Central memory CD4-positive, alpha-beta T cell (primary cell): ENCODE measurements at regions not wholly inside any gene's neighbourhood (a gene's known extent, or its start where the extent isn't known, plus 50 kb on each side); places are given as distances from the start of the nearest gene placed in this dataset.
"Not testable (repeated sequence)": the region's sequence is repeated elsewhere in the genome, so short reads cannot be mapped to it uniquely, and the experiment has no call there.

ENCODE experiments used
- DNase-seq: peaks from one replicate; pipeline ENCODE4 v3.0.0; 2022

DNA sequence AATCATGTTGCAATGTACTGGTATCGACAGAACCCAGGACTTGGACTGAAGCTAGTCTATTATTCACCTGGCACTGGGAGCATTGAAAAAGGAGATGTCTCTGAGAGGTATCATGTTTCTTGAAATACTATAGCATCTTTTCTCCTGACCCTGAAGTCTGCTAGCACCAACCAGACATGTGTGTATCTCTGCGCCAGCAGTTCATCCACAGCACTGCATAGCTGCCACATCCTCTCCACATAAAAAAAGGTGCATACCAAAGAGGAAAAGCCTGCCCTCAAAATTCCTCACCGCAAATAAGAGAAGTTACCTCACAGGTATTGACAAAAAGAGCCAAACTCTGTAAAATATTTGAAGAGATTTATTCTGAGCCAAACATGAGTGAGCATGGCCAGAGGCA lies 99.5 kb upstream of the PRSS3 start:
- DNase-seq = no peak

DNA sequence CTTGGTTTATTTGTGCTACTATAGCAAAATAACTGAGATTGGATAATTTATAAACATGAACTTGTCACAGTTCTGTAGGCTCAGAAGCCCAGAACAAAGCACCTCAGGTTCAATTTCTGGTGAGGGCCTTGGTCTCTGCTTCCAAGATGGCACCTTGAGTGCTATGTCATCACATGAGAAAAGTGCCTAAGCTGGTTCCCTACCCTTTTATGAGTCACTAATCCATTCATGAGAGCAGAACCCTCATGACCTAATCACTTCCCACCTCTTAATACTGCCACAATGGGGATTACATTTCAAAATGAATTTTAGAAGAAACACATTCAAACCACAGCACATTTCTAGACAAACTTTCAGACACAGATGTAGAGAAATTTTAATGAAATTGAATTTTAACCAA lies 98.2 kb upstream of the PRSS3 start:
- DNase-seq = no peak

DNA sequence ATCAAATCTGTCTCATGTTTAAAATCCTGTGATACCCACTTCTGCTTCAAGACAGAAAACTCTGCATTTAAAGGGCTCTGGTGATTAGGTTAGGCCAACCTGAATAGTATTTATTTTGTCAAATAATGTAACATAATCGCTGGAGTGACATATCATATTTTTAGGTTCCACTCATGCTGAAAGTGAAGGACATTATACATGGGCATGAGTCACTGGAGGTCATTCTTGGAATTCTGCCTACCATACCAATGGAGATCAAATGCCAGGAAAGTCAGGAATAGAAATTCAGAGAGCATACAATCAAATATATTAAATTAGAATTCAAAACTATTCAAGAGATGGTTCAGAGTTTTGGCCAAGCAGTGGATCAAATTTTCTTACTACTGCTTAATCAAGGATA lies 97.1 kb upstream of the PRSS3 start:
- no peak for DNase-seq

DNA sequence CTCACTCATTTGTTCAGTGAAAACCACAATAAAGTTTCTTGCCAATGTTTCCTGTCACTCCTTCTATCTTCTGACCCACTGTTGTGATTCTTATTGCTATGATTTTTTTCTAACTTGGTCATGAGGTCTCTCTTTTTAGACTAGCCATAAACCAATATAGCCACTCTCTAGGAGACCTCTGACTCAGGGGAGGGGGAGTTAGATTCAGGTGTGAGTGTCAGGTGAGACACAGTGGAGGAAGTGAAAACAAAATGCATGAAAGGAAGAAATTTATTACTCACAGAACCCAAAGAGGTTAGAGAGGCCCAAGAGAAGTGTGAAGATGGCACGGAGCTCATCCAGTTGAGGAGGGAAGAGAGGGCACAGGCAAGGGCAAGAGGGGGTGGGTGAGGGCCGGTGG lies 94.4 kb upstream of the PRSS3 start:
- DNase-seq = not testable (repeated sequence)

DNA sequence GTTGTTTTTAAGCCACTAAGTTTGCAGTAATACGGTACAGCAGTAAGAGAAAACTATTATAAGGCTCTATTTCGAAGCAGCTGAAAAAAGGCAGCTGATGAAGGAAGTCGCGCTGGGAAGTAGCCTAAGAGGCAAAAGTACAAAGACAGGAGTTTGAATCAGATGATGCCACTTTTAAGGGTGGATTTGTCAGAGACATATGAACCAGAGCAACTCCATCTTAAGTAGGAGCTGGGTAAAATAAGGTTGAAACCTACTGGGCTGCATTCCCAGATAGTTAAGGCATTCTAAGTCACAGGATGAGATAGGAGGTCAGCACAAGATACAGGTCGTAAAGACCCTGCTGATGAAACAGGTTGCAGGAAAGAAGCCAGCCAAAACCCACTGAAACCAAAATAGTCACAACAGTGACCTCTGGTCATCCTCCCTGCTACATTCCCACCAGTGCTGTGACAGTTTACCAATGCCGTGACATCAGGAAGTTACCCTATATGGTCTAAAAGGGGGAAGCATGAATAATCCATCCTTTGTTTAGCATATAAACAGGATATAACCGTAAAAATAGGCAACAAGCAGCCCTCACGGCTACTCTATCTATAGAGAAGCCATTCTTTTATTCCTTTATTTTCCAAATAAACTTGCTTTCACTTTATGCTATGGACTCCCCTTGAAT lies 91.8 kb upstream of the PRSS3 start:
- DNase-seq = no peak

DNA sequence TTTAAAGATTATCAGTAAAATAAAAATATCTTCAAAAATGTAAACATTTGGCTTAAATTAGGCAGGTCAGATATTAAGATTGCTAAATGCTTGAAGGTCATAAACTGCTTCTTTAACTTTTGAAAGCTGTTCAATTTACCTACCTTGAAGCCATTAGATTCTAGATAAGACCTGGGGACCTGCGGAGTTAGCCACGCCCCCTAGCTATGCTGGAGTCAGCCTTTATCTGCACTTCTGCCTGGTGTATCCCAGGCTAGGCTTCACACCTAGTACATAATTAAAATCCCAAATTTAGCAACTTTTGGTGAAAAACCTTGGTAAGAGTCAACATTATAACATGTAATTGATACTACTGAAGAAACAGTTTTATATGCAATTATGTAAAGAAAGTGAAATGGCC lies 89.9 kb upstream of the PRSS3 start:
- not testable (repeated sequence) for DNase-seq

DNA sequence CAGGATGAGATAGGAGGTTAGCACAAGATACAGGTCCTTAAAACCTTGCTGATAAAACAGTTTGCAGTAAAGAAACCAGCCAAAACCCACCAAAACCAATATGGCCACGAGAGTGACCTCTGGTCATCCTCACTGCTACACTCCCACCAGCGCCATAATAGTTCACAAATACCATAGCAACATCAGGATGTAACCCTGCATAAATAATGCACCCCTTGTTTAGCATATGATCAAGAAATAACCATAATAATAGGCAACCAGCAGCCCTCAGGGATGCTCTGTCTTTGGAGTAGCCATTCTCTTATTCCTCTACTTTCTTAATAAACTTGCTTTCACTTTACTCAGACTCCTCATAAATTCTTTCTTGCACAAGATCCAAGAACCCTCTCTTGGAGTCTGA lies 86.9 kb upstream of the PRSS3 start:
- no peak for DNase-seq

DNA sequence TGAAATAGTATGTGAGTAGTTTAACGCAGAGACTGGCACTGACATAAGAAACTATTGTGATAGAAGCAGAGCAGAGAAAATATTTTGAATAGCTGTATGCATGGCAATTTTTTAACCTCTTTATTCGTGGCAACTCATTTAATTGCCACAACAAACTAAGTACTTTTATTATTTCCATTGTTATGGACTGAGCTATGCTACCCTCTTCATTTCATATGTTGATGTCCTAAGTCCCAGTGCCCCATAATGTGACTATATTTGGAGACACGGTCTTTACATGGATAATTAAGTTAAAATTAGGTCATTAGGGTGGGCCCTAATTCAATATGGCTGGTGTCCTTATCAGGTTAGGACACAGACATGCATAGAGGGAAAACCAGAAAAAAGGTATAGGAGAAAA lies 86.1 kb upstream of the PRSS3 start:
- DNase-seq = no peak

DNA sequence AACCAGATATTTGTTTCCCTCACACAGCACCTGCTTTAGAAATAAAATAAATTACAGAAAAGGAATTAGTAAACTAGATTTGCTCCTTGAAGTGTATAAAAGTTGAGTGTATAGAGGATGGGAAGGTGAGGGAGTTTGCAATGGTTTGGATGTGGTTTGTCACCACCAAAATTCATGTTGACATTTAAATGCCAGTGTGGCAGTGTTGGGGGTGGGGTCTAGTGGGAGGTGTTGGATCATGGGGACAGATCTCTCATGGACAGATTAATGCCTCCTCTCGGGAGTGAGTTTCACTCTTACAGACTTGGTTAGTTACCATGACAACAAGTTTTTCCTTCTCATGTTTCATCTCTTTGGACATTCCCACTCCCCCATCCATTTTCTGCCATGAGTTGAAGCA lies 83.9 kb upstream of the PRSS3 start:
- not testable (repeated sequence) for DNase-seq

DNA sequence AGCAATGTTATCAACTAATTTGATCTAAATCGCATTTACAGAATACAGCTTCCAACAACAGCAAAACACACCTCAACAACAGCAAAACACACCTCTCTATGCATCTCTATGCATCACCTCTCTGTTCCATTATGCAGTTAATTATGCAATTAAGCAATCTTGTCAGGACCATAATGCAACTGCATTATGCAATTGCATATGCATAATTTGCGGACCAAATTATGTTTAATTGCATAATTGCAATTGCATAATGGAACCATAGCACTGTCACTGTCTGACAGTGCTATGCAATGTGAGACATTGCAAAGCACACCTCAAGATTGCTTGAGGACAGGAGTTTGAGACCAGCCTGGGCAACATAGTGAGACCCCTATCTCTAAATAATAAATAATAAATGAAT lies 80.4 kb upstream of the PRSS3 start:
- no peak for DNase-seq

DNA sequence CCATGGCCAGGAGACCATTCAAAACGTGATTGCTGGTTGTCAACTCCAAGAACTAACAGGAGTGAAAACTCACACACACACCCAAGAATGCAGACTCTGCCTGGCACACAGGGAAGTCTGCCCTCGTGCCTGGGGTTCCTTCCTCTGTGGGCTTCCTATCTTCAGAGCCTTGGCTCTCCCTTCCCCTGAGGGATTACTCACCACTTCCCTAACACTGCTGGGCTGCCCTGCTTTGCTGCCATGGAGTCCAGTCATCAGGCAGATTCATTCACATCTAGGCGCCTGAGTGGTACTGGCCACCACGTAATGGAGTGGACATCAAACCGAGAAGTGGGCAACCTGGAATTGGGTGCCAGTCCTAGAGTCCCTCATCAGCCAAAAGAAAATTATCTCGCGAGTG lies 76.4 kb upstream of the PRSS3 start:
- DNase-seq = no peak

DNA sequence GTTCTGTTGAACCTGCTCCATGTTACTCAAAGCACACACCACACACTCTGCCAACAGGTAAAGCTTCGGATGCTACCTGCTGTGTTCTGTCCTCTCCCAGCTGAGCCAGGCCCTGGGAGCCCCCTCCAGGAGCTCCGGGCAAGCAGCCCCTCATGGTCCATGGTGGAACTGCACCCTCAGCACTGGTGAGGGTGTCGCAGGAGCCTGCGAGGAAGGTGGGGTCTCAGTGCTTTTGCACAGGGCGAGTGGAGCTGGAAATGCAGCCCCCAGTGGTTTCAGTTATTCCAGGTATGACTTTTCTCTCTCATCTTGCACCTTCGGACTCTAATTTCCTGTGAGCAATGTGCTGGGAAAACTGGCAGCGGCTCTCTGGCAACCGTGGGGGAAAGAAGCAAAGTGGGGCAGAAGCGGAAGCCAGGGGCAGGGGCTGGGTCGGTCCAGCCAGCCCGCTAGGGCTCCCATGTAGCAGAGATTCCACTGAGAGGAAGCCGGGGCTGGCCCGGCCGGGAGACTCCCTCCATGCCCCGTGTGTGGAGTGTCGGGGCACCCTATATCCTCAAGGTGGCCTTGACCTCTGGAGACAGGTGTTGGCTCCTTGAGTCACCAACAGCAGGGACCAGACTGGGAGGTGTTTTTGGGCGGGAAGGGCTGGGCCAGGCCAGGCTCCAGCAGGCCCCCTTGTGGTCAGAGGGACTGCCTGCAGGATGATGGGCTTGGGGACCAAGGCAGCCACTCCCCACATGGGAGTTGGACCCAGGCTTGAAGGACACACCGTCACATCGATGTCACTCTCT lies 75.6 kb upstream of the PRSS3 start:
- peak; percentile 6 for DNase-seq

DNA sequence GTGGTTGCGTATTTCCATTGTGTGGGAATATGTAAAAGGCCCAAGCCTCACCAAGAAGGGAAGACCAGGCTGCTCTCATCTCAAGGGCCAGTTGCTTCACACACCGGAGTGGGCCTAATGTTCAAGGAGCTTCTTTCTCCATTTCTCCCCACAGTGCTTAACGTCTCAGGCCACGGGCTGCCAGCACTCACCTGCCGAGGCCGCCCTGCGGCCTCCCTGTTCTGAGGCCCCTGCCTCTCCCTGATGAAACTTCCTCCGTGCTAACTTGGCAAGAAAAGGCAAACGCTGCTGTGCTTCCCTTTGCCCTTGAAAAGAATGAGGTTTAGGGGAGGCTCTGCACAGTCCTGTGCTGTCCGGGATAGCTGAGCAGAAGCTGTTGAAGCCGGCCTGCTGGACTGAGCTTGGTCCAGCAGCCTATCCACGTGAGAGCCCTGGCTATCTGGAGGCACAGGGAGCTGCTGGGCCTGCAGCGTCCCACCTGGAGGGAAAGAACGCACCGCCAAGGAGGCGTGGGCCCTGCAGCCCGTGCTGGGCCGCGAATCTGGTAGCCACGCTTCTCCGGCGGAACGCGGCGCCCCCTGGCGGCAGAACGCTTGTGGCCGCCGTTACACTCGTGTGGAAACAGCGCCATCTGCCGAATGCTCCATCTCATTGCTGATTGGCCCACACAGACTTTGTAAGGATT lies 73.5 kb upstream of the PRSS3 start:
- peak; percentile 80 for DNase-seq

DNA sequence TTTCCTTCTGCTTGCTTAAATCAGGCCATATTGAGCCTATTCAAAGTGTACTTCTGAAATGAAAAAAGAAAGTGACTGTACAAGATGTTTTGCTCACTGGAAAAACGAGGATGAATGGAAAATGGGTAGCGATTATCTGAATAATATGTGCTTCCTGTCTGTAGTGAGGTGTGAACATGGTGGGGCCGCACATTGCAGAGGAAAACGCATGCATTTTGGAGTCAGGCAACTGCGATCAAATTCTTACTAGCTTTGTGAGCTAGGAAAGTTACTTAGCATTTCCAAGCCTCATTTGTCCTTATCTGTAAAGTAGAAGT lies 73.0 kb upstream of the PRSS3 start:
- no peak for DNase-seq

DNA sequence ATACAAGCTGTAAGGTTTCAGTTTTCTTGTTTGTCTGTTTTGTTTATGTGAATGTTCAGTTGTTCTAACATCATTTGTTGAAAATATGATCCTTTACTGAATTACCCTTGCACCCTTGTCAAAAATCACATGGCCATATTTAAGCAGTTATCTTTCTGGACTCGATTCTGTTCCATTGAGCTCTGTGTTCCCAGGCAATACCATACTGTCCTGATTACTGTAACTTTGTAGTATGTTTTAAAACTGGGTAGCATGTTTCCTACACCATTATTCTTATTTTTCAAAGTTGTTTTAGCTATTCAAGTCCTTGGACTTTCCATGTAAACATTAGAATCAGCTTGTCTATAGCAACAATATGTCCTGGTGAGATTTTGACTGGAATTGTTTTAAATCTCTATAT lies 66.7 kb upstream of the PRSS3 start:
- no peak for DNase-seq

DNA sequence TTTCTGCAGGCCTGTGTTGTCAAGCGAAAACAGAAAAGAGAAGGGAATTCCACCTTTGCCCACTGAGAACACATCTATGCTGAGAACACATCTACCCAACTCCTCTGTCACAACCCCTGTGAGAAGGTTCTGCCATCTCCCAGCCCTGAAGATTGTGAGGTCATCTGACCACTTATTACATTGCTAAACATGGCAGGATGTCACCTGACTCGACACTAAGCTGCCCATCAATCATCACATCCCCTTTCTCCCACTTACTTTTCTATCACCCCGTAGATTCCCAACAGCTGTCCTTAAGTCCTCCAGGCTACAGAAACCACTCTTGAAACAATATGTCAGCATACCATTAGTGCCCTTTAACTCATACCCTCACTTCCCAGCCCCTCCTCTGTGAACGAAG lies 64.2 kb upstream of the PRSS3 start:
- DNase-seq = no peak

DNA sequence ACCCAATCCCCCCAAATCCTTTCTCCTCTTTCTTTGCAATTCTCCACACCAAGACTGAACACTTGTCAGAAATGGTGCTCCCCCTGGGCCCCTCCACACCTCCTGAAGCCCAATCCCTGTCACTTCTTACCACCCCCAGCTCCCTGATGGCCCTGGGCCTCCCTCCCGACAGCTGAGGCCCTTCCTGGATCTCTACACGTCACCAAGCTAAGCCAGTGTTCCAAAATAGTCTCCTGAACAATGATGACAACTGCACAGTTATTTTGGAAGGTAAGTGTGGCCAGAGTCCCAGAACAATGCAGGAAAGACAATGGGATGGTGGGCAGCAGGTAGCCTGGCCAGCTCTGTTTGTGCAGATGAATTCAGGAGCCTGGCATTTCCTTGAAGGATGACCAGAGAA lies 63.7 kb upstream of the PRSS3 start:
- no peak for DNase-seq

DNA sequence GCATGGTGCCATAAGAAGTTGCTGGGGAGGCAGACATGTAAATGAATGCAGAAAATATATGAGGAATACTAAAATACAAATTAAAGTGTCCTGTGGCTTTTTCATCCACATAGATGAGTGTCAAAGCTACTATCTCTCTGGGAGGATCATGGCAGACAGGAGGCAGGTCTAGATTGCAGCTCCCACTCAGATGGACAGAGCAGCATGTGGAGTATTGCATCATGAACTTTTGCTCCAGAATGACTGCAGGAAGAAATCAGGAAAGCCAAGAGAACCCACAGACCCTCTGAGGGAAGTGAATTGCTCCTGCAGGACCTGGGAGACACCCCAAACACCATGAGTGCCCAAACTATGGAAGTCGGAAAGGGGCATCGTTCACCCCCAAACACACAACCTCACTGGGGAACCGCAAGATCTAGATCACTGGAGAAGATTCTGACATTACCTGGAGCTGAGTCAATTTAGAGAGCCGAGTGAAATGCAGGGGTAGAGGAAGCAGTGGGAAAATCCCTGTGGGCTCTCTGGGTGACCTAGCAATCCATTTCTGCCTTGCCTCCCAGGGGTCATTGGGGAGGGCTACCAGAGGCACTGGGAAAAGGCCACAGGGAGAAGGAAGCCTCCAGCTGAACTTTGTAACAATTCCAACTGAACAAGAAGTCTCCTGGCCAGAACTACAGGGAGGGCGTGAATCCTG lies 61.0 kb upstream of the PRSS3 start:
- not testable (repeated sequence) for DNase-seq

DNA sequence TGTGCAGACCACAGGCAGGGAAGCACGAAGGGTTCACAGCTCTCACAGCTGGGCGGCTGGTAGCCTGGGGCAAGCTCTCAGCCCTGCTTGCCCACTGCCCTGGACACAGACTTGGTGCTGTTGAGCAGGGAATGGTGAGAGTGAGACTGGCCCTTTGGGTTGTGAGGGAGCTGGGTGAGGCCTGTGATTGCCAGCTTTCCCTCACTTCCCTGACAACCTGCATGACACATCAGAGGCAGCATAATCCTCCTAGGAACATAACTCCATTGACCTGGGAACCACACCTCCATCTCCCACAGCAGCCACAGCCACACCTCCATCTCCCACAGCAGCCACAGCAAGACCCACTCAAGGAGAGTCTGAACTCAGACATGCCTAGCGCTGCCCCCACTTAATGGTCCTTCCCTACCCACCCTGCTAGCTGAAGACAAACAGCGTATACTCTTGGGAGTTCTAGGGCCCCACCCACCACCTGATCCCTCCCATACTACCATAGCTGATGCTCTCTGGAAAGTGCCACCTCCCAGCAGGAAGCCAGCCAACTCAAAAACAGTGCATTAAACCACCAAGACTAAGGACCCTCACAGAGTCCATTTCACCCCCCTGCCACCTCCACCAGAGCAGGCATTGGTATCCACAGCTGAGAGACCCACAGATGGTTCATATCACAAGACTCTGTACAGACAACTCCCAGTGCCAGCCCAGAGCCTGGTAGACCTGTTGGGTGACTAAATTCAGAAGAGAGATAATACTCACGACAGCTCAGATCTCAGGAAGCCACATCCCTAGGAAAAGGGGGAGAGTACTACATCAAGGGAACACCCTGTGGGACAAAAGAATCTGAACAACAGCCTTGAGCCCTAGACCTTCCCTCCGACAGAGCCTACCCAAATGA lies 60.2 kb upstream of the PRSS3 start:
- not testable (repeated sequence) for DNase-seq

DNA sequence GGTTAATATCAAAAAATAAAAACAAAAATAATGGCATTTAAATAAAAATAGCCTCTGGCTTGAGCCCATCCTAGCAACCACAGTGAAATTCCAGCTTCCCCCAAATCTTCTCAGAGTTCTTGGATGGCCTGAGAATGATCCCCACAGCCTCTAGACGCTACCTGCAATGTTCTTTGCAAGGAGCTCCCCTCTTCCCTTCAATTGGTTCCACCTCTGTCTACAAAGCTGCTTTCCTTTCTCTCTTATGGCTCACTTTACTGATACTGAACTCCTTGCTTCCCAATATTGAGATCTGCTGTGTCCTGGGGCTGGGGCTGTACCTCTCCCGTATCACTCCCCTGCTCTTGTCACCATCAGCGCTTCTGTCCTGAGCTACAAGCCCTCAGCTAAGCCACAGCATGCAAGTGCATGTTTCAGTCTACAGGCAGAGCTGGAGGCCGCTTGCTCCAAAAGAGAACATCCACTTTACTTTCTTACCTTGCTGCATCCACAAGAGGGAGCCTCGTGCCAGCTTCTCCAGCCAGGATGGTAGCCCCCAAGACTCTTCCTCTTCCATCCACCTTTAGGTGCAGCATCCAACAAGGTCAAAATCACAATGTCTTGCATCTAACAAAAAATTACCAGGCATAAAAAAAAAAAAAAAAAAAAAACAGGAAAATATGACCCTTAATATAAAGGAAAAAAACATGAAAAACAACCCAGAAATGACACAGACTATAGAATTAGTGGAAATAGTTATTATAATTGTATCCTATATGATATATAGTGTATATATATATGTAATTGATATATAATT lies 57.4 kb upstream of the PRSS3 start:
- no peak for DNase-seq

DNA sequence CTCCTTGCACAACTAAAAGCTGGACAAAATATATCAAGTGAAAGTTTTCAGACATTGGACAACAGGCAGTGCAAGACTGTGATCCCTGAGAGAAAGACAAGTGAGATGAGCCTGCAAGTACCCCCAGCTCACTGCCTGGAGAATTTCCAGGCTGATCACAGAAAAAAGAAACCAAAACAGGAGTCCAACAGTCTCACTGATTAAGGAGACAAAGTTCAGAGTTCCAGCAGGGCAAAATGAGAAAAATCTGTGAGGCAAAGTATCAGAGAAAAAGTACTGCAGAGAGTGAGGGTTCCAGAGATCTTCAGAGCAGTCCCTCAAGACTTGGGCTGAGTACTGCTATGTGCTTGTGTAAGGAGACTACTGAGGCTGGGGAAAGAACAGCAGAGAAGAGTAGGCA lies 56.0 kb upstream of the PRSS3 start:
- DNase-seq = no peak

DNA sequence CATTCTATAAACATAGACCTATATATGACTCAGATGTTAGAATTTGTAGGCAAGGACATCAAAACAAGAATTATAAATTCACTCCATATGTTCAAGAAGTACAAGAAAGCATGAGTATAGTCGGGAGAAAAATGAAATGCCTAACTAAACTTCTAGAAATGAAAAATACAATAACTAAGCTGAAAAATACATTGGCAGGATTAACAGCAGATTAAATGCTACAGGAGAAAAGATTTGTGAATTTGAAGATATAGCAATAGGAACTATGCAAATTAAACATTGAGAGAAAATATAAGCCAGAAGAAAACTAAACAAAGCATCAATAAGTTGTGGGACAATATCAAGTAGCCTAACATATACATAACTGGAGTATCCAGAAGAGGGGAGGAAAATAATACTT lies 55.3 kb upstream of the PRSS3 start:
- DNase-seq = no peak
